Liver (tissue), 7 donors: ENCODE measurements at regions not wholly inside any gene's neighbourhood (a gene's known extent, or its start where the extent isn't known, plus 50 kb on each side); places are given as distances from the start of the nearest gene placed in this dataset.

ENCODE experiments used
- DNase-seq: peaks from one replicate; pipeline ENCODE4 v3.0.0-alpha.2; 2017; ENCODE audit warnings: low spot score
- H3K27ac ChIP-seq, 2 donors: one replicate each; pipeline ENCODE4 v1.7.0; 2013; ENCODE audit warnings: inconsistent platforms in 2 of 2, low read length in 2 of 2, control low read depth in 1 of 2, low read depth in 1 of 2, mild to moderate bottlenecking in 1 of 2
- H3K27me3 ChIP-seq, 4 donors: one replicate each; pipeline versions ENCODE4 v1.6.1 to v1.7.0; 2013; ENCODE audit warnings: low read length in 3 of 4, inconsistent platforms in 1 of 4, mild to moderate bottlenecking in 1 of 4, moderate library complexity in 1 of 4; ENCODE audit not compliant: control insufficient read depth in 4 of 4, insufficient read depth in 4 of 4
- H3K36me3 ChIP-seq, 4 donors: one replicate each; pipeline versions ENCODE4 v1.6.1 to v1.7.0; 2013; ENCODE audit warnings: low read length in 3 of 4, mild to moderate bottlenecking in 3 of 4, low read depth in 1 of 4, moderate library complexity in 1 of 4; ENCODE audit not compliant: control insufficient read depth in 4 of 4, insufficient read depth in 3 of 4
- H3K4me1 ChIP-seq, 4 donors: one replicate each; pipeline versions ENCODE4 v1.6.1 to v1.7.0; 2013; ENCODE audit warnings: low read length in 3 of 4, mild to moderate bottlenecking in 3 of 4, moderate library complexity in 1 of 4; ENCODE audit not compliant: control insufficient read depth in 4 of 4, insufficient read depth in 4 of 4
- H3K4me3 ChIP-seq, 3 donors: one replicate each; pipeline versions ENCODE4 v1.6.1 to v1.7.0; 2013; ENCODE audit warnings: low read length in 3 of 3, control low read depth in 1 of 3, low read depth in 1 of 3, mild to moderate bottlenecking in 1 of 3
- H3K9ac ChIP-seq, 2 donors: one replicate each; pipeline ENCODE4 v1.7.0; 2013; ENCODE audit warnings: low read length in 2 of 2, mild to moderate bottlenecking in 2 of 2, moderate library complexity in 2 of 2, control low read depth in 1 of 2, low read depth in 1 of 2
- H3K9me3 ChIP-seq, 4 donors: one replicate each; pipeline versions ENCODE4 v1.6.1 to v1.7.0; 2013; ENCODE audit warnings: low read length in 3 of 4; ENCODE audit not compliant: control insufficient read depth in 4 of 4
- ATF3 ChIP-seq: IDR thresholded peaks from 2 replicates; pipeline ENCODE4 v1.6.1; 2016; ENCODE audit warnings: antibody characterized with exemption
- EGR1 ChIP-seq, 2 donors: IDR thresholded peaks; 2 replicates each; pipeline ENCODE4 v1.6.1; 2016 to 2018; ENCODE audit warnings: antibody characterized with exemption in 2 of 2, low read depth in 2 of 2
- FOXA2 ChIP-seq: IDR thresholded peaks from 2 replicates; pipeline ENCODE4 v1.6.1; 2016; ENCODE audit warnings: antibody characterized with exemption
- GABPA ChIP-seq, 2 donors: IDR thresholded peaks in 1 of 2; conservative IDR thresholded peaks in 1 of 2; 2 replicates each; pipeline ENCODE4 v1.6.1; 2016; ENCODE audit warnings: antibody characterized with exemption in 2 of 2, mild to moderate bottlenecking in 1 of 2, moderate library complexity in 1 of 2
- HNF4A ChIP-seq, 2 donors: conservative IDR thresholded peaks; 2 replicates each; pipeline ENCODE4 v1.6.1; 2016; ENCODE audit warnings: antibody characterized with exemption in 2 of 2, mild to moderate bottlenecking in 2 of 2
- HNF4G ChIP-seq: IDR thresholded peaks from 2 replicates; pipeline ENCODE4 v1.6.1; 2016; ENCODE audit warnings: antibody characterized with exemption
- JUND ChIP-seq, 2 donors: IDR thresholded peaks; 2 replicates each; pipeline ENCODE4 v1.6.1; 2016; ENCODE audit warnings: antibody characterized with exemption in 2 of 2
- MAX ChIP-seq: IDR thresholded peaks from 2 replicates; pipeline ENCODE4 v1.6.1; 2016; ENCODE audit warnings: antibody characterized with exemption
- NR2F2 ChIP-seq: IDR thresholded peaks from 2 replicates; pipeline ENCODE4 v1.6.1; 2016; ENCODE audit warnings: antibody characterized with exemption
- REST ChIP-seq: IDR thresholded peaks from 2 replicates; pipeline ENCODE4 v1.6.1; 2016; ENCODE audit warnings: antibody characterized with exemption, mild to moderate bottlenecking
- RXRA ChIP-seq, 2 donors: IDR thresholded peaks; 2 replicates each; pipeline ENCODE4 v1.6.1; 2017 to 2018; ENCODE audit warnings: antibody characterized with exemption in 2 of 2, mild to moderate bottlenecking in 1 of 2
- SP1 ChIP-seq: IDR thresholded peaks from 2 replicates; pipeline ENCODE4 v1.6.1; 2018; ENCODE audit warnings: antibody characterized with exemption, mild to moderate bottlenecking
- TAF1 ChIP-seq: conservative IDR thresholded peaks from 2 replicates; pipeline ENCODE4 v1.6.1; 2016; ENCODE audit warnings: antibody characterized with exemption, mild to moderate bottlenecking
- YY1 ChIP-seq: IDR thresholded peaks from 2 replicates; pipeline ENCODE4 v1.6.1; 2016; ENCODE audit warnings: antibody characterized with exemption, mild to moderate bottlenecking
- WGBS: extraction: QIAGEN DNeasy Blood & Tissue Kit; methylation state at CpG from one replicate; pipeline ENCODE4 v1.1.7; 2013; 5-methylcytosine and 5-hydroxymethylcytosine counted together
- donor health status: healthy.
- donor health status: healthy.
- donor health status: healthy.
- donor health status: healthy.

- TF ChIP-seq ATF3: no peak
- no peak for TF ChIP-seq TAF1
- TF ChIP-seq YY1: no peak
- TF ChIP-seq MAX: no peak
- TF ChIP-seq SP1: no peak
- TF ChIP-seq FOXA2: no peak
- no peak for TF ChIP-seq EGR1 (IDR thresholded peaks at IDR 0.05; ENCODE audit: low read depth in 2 of 2)
- TF ChIP-seq RXRA (IDR thresholded peaks at IDR 0.05): no peak
- TF ChIP-seq JUND (IDR thresholded peaks at IDR 0.05): no peak
Measured at GRCh38 chr9:25472681-25473080, 205.6 kb downstream of the TUSC1 start (continued).

- no peak overlapping the region for H3K4me3 ChIP-seq
- peaks cover 0 to 6% (median 4%) of the 10 kb centered on the region in 4 donors for H3K9me3 ChIP-seq
- H3K9ac ChIP-seq: no peak overlapping the region
- no peak for DNase-seq
- no peaks in the 10 kb centered on the region for H3K36me3 ChIP-seq
- H3K4me1 ChIP-seq: no peaks in the 10 kb centered on the region
- no peak overlapping the region for H3K27ac ChIP-seq
- 77% methylated on average over 4 of the region's 4 CpGs for WGBS
- no peak for TF ChIP-seq EGR1 (IDR thresholded peaks at IDR 0.05; ENCODE audit: low read depth in 2 of 2)
- TF ChIP-seq HNF4G: no peak
- no peak for TF ChIP-seq REST
- no peak for TF ChIP-seq MAX
- no peak for TF ChIP-seq YY1
- TF ChIP-seq HNF4A (conservative IDR thresholded peaks at IDR 0.05): no peak
- no peak for TF ChIP-seq NR2F2
- TF ChIP-seq GABPA (IDR thresholded peaks at IDR 0.05 in 1 of 2, conservative IDR thresholded peaks at IDR 0.05 in 1 of 2): no peak
- no peak for TF ChIP-seq JUND (IDR thresholded peaks at IDR 0.05)
- TF ChIP-seq SP1: no peak
- H3K27me3 ChIP-seq: no peaks in the 10 kb centered on the region
Measured at GRCh38 chr9:25472085-25472607, 206.1 kb downstream of the TUSC1 start.

GRCh38 chr9:25461416-25461815, 216.8 kb downstream of the TUSC1 start:
- Histone ChIP-seq H3K4me1 (no peaks in the 10 kb centered on the region), H3K27ac (no peak overlapping the region), H3K36me3 (no peaks in the 10 kb centered on the region), H3K9ac (no peak overlapping the region), H3K27me3 (no peaks in the 10 kb centered on the region), H3K9me3 (no peaks in the 10 kb centered on the region), H3K4me3 (no peak overlapping the region)
- TF ChIP-seq RXRA (IDR thresholded peaks at IDR 0.05) (no peak), MAX (no peak), EGR1 (IDR thresholded peaks at IDR 0.05; ENCODE audit: low read depth in 2 of 2) (no peak), NR2F2 (no peak), REST (no peak), HNF4A (conservative IDR thresholded peaks at IDR 0.05) (no peak), SP1 (no peak)
- no peak for DNase-seq
